ENCODE measurements at regions not wholly inside any gene's neighbourhood (a gene's known extent, or its start where the extent isn't known, plus 50 kb on each side); places are given as distances from the start of the nearest gene placed in this dataset.

GRCh38 chr4:96913441-96914080, 1073.7 kb downstream of the PDHA2 start:
- no peak overlapping the region for H3K4me3 ChIP-seq (ENCODE audit: low read depth, low read length)
- no peaks in the 10 kb centered on the region for H3K36me3 ChIP-seq
- TF ChIP-seq, protein P1, sequence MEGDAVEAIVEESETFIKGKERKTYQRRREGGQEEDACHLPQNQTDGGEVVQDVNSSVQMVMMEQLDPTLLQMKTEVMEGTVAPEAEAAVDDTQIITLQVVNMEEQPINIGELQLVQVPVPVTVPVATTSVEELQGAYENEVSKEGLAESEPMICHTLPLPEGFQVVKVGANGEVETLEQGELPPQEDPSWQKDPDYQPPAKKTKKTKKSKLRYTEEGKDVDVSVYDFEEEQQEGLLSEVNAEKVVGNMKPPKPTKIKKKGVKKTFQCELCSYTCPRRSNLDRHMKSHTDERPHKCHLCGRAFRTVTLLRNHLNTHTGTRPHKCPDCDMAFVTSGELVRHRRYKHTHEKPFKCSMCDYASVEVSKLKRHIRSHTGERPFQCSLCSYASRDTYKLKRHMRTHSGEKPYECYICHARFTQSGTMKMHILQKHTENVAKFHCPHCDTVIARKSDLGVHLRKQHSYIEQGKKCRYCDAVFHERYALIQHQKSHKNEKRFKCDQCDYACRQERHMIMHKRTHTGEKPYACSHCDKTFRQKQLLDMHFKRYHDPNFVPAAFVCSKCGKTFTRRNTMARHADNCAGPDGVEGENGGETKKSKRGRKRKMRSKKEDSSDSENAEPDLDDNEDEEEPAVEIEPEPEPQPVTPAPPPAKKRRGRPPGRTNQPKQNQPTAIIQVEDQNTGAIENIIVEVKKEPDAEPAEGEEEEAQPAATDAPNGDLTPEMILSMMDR (IDR thresholded peaks at IDR 0.05; ENCODE audit: low read depth, low read length) = peak; percentile 22; the same call in 1 of the 2 replicates
- no peaks in the 10 kb centered on the region for H3K27me3 ChIP-seq
- peaks cover 25% of the 10 kb centered on the region for H3K4me1 ChIP-seq
- peak; percentile 85 for DNase-seq
- H3K9me3 ChIP-seq = no peaks in the 10 kb centered on the region

DNA sequence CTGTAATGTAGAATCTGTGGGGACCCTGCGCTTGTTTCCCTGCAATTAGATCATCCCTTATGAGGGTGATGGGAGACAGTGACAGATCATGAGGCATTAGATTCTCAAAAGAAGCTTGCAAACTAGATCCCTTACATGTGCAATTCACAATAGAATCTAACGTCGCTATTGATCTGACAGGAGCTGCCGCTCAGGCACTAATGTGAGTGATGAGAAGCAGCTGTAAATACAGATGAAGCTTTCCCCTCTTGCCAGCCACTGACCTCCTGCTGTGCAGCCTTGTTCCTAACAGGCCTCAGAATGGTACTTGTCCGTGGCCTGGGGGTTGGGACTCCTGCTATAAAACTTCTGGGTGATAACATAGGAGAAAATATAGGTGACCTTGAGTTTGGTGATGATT, 1076.8 kb downstream of the PDHA2 start:
- Histone ChIP-seq H3K36me3 (no peaks in the 10 kb centered on the region), H3K4me3 (ENCODE audit: low read depth, low read length) (no peak overlapping the region), H3K27me3 (no peaks in the 10 kb centered on the region), H3K4me1 (peaks cover 25% of the 10 kb centered on the region), H3K9me3 (no peaks in the 10 kb centered on the region)
- peak; percentile 77 for DNase-seq
- TF ChIP-seq, protein P1 (IDR thresholded peaks at IDR 0.05; ENCODE audit: low read depth, low read length) = no peak

GRCh38 chr4:96936886-96937285, 1097.0 kb downstream of the PDHA2 start:
- Histone ChIP-seq H3K36me3 (no peaks in the 10 kb centered on the region), H3K4me3 (ENCODE audit: low read depth, low read length) (no peak overlapping the region), H3K27me3 (no peaks in the 10 kb centered on the region), H3K4me1 (peaks cover 14% of the 10 kb centered on the region), H3K9me3 (no peaks in the 10 kb centered on the region)
- DNase-seq = no peak
- TF ChIP-seq, protein P1 (IDR thresholded peaks at IDR 0.05; ENCODE audit: low read depth, low read length) = no peak

DNA sequence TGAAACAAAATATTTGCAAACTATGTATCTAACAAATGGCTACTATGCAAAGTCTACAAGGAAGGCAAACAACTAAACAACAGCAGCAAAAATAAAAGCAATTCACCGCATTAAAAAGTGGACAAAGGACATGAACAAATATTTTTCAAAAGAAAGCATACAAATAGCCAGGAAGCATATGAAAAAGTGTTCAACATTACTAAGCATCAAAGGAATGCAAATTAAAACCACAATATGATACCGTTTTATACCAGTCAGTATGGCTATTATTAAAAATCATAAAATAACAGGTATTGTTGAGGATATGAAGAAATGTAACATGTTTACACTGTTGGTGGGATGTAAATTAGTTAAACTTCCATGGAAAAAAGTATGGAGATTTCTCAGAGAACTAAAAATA, 1106.7 kb downstream of the PDHA2 start:
- no peaks in the 10 kb centered on the region for H3K9me3 ChIP-seq
- DNase-seq = no peak
- TF ChIP-seq, protein P1 (IDR thresholded peaks at IDR 0.05; ENCODE audit: low read depth, low read length) = no peak
- H3K27me3 ChIP-seq = no peaks in the 10 kb centered on the region
- no peaks in the 10 kb centered on the region for H3K4me1 ChIP-seq
- H3K36me3 ChIP-seq = no peaks in the 10 kb centered on the region
- H3K4me3 ChIP-seq (ENCODE audit: low read depth, low read length) = no peak overlapping the region

- TF ChIP-seq, protein P1 (IDR thresholded peaks at IDR 0.05; ENCODE audit: low read depth, low read length) = no peak
- no peak for DNase-seq
- Histone ChIP-seq H3K4me3 (ENCODE audit: low read depth, low read length) (no peak overlapping the region), H3K36me3 (no peaks in the 10 kb centered on the region), H3K27me3 (no peaks in the 10 kb centered on the region), H3K4me1 (no peaks in the 10 kb centered on the region), H3K9me3 (no peaks in the 10 kb centered on the region)
These were observed 1112.7 kb downstream of the PDHA2 start for GRCh38 chr4:96952610-96953009.

GRCh38 chr4:96955226-96955625, 1115.3 kb downstream of the PDHA2 start:
- DNase-seq = no peak
- TF ChIP-seq, protein P1 (IDR thresholded peaks at IDR 0.05; ENCODE audit: low read depth, low read length) = no peak
- no peak overlapping the region for H3K4me3 ChIP-seq (ENCODE audit: low read depth, low read length)
- no peaks in the 10 kb centered on the region for H3K36me3 ChIP-seq
- H3K27me3 ChIP-seq = no peaks in the 10 kb centered on the region
- no peaks in the 10 kb centered on the region for H3K9me3 ChIP-seq
- H3K4me1 ChIP-seq = no peaks in the 10 kb centered on the region

All from BE2C (cell line).